ENCODE measurements at regions not wholly inside any gene's neighbourhood (a gene's known extent, or its start where the extent isn't known, plus 50 kb on each side); places are given as distances from the start of the nearest gene placed in this dataset.

GRCh38 chr2:203811491-203812221 is 55.9 kb upstream of the CTLA4 start (continued):
- TF ChIP-seq NCOR1 (IDR thresholded peaks at IDR 0.05; ENCODE audit: borderline replicate concordance, low read length) (no peak), MTERF4 (CRISPR knock-in tag; IDR thresholded peaks at IDR 0.05) (no peak), PAXIP1 (CRISPR knock-in tag; conservative IDR thresholded peaks at IDR 0.05) (peak; percentile 26; the same call in 1 of the 2 replicates), FOSL2 (CRISPR knock-in tag; IDR thresholded peaks at IDR 0.05) (peak; percentile 97), NCOA1 (CRISPR knock-in tag; IDR thresholded peaks at IDR 0.05) (no peak), DNMT3B (CRISPR knock-in tag; conservative IDR thresholded peaks at IDR 0.05) (no peak), ARNT2 (CRISPR knock-in tag; IDR thresholded peaks at IDR 0.05; ENCODE audit: low read depth) (no peak), CBFB (CRISPR knock-in tag; IDR thresholded peaks at IDR 0.05) (no peak), REST (IDR thresholded peaks at IDR 0.05; ENCODE audit: borderline replicate concordance in 1 of 2, low read depth in 1 of 2, low read length in 2 of 2) (no peak), ZNF776 (CRISPR knock-in tag; IDR thresholded peaks at IDR 0.05) (no peak), RCOR2 (CRISPR knock-in tag; IDR thresholded peaks at IDR 0.05) (no peak)
- TF ChIP-seq, protein P1, sequence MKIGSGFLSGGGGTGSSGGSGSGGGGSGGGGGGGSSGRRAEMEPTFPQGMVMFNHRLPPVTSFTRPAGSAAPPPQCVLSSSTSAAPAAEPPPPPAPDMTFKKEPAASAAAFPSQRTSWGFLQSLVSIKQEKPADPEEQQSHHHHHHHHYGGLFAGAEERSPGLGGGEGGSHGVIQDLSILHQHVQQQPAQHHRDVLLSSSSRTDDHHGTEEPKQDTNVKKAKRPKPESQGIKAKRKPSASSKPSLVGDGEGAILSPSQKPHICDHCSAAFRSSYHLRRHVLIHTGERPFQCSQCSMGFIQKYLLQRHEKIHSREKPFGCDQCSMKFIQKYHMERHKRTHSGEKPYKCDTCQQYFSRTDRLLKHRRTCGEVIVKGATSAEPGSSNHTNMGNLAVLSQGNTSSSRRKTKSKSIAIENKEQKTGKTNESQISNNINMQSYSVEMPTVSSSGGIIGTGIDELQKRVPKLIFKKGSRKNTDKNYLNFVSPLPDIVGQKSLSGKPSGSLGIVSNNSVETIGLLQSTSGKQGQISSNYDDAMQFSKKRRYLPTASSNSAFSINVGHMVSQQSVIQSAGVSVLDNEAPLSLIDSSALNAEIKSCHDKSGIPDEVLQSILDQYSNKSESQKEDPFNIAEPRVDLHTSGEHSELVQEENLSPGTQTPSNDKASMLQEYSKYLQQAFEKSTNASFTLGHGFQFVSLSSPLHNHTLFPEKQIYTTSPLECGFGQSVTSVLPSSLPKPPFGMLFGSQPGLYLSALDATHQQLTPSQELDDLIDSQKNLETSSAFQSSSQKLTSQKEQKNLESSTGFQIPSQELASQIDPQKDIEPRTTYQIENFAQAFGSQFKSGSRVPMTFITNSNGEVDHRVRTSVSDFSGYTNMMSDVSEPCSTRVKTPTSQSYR (CRISPR knock-in tag; IDR thresholded peaks at IDR 0.05; ENCODE audit: borderline replicate concordance), result no peak
- TF ChIP-seq, protein P2, sequence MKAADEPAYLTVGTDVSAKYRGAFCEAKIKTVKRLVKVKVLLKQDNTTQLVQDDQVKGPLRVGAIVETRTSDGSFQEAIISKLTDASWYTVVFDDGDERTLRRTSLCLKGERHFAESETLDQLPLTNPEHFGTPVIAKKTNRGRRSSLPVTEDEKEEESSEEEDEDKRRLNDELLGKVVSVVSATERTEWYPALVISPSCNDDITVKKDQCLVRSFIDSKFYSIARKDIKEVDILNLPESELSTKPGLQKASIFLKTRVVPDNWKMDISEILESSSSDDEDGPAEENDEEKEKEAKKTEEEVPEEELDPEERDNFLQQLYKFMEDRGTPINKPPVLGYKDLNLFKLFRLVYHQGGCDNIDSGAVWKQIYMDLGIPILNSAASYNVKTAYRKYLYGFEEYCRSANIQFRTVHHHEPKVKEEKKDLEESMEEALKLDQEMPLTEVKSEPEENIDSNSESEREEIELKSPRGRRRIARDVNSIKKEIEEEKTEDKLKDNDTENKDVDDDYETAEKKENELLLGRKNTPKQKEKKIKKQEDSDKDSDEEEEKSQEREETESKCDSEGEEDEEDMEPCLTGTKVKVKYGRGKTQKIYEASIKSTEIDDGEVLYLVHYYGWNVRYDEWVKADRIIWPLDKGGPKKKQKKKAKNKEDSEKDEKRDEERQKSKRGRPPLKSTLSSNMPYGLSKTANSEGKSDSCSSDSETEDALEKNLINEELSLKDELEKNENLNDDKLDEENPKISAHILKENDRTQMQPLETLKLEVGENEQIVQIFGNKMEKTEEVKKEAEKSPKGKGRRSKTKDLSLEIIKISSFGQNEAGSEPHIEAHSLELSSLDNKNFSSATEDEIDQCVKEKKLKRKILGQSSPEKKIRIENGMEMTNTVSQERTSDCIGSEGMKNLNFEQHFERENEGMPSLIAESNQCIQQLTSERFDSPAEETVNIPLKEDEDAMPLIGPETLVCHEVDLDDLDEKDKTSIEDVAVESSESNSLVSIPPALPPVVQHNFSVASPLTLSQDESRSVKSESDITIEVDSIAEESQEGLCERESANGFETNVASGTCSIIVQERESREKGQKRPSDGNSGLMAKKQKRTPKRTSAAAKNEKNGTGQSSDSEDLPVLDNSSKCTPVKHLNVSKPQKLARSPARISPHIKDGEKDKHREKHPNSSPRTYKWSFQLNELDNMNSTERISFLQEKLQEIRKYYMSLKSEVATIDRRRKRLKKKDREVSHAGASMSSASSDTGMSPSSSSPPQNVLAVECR (CRISPR knock-in tag; IDR thresholded peaks at IDR 0.05; ENCODE audit: borderline replicate concordance), result no peak

Measured in HepG2 (cell line).